HG03521 (cell line): ENCODE measurements at regions not wholly inside any gene's neighbourhood (a gene's known extent, or its start where the extent isn't known, plus 50 kb on each side); places are given as distances from the start of the nearest gene placed in this dataset.
"Not testable (repeated sequence)": the region's sequence is repeated elsewhere in the genome, so short reads cannot be mapped to it uniquely, and the experiment has no call there.

Experiments used
- ATAC-seq: cut with Tn5 transposase; IDR thresholded peaks from one replicate; pipeline ENCODE4 v1.9.1; 2021; ENCODE audit warnings: mild to moderate bottlenecking, moderate library complexity; ENCODE audit not compliant: unreplicated experiment

GRCh38 chr12:72146495-72146894, 125.7 kb upstream of the TRHDE start:
- no peak for ATAC-seq

DNA sequence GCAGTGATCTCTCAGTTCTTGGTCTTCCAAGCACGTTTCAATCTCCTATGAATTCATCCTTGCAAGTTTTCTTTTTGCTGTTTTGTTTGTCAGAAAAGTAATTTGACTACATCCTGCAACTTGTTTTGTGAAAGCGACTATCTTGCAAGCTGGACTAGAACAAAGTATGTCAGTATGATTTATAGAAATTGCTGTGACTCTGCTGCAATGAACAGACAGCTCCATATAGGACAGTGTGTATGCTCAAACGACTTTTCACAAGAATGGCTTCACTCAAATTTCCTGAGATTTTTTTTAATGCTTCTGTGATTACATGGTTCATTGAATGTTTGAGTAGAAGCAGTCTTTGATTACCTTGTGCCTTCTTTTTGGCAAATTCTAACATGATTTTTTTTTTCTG, 123.5 kb upstream of the TRHDE start:
- no peak for ATAC-seq

DNA sequence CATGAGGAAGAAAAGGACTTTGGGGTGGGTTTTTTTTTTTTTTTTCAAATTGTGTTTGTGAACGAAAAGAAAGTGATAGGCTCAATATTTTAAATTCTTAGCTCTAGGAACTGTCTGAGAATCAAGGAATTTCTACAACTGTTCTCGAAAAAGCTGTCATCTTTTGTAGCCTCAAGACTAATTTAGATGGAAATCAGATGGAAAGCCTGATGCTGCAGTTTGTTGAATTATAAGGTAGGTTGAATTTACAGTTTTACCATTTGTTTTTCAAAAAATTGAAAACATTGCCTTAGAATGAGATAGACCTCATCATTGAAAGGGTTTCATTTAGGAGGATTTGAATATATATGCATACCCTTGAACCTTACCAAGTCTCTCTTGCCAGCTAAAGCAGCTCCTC, 109.3 kb upstream of the TRHDE start:
- ATAC-seq: no peak

DNA sequence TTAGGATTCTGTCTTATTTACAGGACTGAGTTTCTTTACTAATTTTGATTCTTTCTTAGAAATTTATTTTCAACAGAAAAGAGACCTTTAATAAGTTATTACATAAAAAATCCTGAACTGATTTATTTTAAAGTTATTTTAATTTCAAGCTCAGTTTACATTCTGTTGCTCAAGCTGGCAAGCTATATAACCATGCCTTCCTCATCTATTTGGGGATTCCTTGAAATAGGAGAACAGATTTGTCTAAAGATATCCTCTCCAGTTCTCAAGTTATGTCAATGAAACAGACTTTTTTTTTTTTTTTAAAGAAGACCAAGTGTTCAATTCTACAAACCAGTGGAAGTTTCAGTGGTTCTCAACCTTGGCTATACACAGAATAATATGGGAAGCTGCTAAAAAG, 103.3 kb upstream of the TRHDE start:
- ATAC-seq: no peak

DNA sequence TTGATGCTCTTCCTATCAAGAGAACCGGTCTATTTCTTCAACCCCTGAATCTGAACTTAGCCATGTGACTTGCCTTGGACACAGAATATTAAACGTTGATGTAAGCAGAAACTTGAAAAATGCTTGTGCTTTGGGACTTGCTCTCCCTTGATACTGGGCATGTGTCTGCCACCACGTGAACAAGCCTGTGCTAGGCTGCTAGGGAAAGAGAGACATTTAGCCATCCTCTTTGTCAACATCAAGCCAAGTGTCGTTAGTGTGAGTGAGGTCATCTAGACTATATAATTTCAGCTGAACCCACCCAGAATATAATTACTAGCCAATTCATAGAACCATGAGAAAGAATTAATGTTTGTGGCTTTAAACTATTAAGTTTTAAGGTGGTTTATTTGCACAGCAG, 98.2 kb upstream of the TRHDE start:
- no peak for ATAC-seq

DNA sequence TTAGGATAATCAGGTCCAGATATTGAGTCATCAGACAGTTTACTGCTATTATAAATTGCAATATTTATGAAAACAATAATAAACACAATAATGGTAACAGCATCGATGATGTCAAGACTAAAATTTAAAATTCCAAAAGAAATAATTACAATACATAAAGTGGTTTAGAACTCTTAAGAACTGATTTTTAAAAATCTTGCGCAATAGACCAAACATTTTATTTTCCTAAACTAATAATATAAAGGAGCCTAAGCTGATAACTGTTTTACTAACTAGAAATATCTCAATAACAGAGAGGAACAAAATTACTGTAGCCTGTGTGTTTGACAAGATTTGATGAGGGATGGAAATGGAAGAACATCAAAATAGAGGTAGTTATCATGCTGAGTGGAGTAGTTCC, 93.9 kb upstream of the TRHDE start:
- ATAC-seq: no peak

GRCh38 chr12:72178871-72179270, 93.3 kb upstream of the TRHDE start:
- no peak for ATAC-seq

DNA sequence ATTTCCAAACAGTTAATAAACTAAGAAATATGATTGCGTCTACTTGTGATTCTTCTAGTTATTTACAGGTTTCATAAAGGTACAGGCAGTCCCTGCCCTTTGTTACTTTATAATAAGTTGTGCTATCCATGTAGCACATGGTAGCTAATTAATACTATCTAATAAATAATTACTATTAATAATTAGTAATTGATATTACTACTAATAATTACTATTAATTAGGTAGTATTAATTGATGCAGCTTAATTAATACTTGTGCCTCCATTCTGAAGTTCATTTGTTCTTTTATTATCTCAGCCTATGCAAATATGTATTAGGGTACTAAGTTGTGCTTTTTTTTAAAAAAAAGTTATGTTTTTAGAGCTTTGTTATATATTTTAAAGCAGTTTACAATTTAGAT, 92.3 kb upstream of the TRHDE start:
- ATAC-seq: no peak

DNA sequence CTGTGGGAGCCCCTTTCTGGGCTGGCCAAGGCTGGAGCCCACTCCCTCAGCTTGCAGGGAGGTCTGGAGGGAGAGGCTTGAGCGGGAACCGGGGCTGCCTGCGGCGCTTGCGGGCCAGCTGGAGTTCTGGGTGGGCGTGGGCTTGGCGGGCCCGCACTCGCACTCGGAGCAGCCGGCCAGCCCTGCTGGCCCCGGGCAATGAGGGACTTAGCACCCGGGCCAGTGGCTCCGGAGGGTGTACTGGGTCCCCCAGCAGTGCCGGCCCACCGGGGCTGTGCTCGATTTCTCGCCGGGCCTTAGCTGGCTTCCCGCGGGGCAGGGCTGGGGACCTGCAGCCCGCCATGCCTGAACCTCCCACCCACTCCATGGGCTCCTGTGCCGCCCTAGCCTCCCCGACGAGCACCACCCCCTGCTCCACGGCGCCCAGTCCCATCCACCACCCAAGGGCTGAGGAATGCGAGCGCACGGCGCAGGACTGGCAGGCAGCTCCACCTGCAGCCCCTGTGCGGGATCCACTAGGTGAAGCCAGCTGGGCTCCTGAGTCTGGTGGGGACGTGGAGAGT, 87.1 kb upstream of the TRHDE start:
- not testable (repeated sequence) for ATAC-seq

GRCh38 chr12:72189266-72189665, 82.9 kb upstream of the TRHDE start:
- ATAC-seq: no peak

GRCh38 chr12:72191761-72192160, 80.4 kb upstream of the TRHDE start:
- ATAC-seq: no peak

GRCh38 chr12:72197790-72198189, 74.4 kb upstream of the TRHDE start:
- no peak for ATAC-seq

DNA sequence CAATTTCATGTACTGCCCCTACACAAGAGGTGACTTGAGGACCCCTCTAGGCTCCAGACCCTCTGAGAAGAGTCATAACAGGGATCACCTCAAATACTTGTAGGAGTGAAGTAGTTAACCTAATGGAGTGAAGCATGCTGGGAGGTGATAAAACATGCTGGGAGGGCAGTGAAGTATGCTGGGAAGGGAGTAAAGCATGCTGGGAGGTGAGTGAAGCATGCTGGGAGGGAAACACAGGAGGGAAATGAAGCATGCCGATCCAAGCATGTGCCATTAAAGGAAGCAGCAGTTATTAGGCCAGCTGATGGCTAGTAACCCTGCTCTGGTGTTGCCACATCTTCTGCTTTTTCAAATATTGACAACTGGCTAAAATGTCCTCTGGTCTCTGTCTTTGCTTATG, 70.7 kb upstream of the TRHDE start:
- ATAC-seq: no peak

DNA sequence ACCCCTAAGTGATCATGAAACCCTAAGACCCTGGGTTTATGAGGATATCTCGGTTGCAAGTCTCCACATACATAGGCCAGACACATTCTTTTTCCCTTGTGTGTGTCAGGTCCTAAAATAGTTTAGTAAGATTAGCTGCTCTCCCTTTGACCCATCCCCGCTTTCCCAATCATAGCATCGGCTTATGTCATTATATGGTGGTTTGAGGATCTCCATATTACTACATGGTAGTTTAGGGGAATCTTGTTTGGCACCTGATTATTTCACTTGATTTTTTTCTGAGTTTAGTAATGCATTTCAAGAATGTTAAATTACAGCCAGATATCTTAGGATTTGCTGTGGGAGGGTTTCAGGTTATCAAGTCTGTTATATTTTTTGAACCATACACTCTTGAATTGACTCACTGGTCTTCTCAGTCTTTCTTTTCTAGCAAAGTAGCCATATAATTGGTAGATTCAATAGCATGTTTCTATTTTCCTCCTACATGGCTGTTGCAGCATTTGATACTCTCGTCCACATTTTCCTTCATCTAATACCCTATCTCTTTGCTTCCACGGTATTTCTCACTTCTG, 68.3 kb upstream of the TRHDE start:
- no peak for ATAC-seq

DNA sequence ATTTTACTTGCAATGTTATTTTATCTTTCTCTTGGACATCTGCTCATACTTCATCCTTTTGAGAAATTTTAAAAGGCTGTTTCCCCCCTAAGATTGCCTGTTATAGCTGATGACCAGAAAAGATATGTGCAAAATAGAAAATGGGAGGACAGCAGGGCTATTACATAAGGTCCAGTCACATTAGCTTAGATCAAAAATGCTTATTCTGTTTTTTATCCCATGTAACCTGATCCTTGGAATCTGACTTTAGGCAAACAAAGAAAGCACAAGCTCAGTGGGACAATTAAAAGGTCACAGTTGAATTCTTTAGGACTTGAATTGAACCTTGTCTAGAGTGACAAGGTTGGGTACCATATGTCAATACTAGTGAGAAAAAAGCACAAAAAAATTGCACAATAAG, 65.1 kb upstream of the TRHDE start:
- ATAC-seq: no peak

DNA sequence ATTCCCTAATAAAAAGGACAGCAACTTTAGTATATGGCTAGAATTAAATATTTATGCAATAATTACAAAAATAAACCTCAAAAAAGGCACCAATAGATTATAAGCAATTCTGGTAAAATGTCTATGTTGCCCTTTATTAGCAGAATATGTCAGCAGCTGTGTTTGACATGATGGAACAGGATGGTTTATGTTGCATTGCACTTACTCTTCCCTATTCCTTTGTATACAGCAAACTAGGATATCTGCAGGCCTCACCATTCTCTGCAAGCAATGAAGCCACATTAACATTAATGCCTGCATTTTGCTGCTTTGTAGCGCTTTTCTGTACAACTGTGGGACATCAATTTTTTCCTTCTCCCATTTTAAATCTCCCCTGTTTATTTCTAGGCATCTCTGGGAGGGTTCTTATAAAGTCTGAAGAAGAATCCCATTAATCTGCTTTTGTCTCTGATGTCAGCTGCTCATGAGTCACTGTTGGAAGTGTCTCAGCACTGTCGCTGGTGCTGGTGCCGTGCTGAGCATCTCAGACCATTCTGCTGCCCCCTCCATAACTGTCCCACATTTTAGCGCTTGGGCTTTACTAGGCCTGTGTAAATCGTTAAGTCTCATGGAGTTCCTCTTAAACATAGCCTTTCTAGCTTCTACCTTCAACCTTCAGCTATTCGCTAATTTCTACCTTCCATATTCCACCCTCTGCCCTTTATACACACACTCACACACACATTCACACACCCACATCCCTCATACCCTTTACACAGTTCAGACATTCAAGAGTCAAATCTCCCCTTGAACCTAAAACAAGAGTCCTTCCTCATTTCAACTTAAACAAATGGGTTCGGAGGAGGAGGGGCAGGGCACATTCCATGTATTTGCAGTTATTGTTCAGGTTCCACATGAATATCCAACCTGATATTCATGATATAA, 64.4 kb upstream of the TRHDE start:
- no peak for ATAC-seq

DNA sequence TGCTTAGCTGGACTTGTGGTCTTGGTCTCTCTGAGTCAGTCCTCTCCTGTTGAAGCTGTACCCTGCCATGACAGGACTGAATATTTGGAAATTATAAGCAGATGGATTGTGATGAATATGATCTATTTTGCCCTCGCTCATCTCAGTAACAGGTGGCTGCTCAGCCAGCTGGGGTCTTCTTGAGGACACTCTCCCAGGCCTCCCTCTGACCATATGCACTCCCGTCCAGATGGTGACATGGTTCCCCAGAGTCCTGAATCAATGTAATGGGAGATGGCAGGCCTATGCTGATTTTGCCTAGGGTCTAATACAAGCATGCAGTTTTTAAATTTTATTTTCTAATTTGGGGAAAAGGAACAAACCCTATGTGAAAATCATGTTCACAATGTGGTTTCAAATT, 63.1 kb upstream of the TRHDE start:
- no peak for ATAC-seq

DNA sequence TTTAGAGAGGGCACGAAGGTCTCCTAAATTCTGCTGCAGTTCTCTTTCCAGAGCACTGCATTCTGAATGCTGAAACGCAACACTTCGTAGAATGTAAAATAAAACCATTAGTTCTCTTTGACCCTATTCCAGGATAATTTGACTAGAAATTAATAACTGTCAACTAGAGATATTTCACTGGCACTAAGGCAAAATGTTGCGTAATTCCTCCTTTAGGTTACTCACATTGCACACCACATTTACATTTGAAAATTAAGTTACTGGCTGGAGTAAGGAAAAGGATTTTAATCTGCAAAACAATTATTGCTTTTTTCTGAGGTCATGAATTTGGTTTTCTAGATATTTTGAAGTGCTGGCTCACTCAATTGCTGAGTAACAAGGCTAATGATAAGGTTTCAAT, 58.0 kb upstream of the TRHDE start:
- no peak for ATAC-seq

GRCh38 chr12:72215287-72215686, 56.9 kb upstream of the TRHDE start:
- not testable (repeated sequence) for ATAC-seq

- no peak for ATAC-seq
Measured at GRCh38 chr12:72219937-72220336, 52.2 kb upstream of the TRHDE start.
